PC-9 (cell line): ENCODE measurements at regions not wholly inside any gene's neighbourhood (a gene's known extent, or its start where the extent isn't known, plus 50 kb on each side); places are given as distances from the start of the nearest gene placed in this dataset.

ENCODE experiments used
- BruUV-seq: library from RNA; stranded (reverse); fragments of 400-500 nt; replicated peaks from 2 replicates; lab custom pipeline; 2021; lab: Mats Ljungman, UMichigan
- CTCF ChIA-PET: fragments of 300-600 bp; sonication (Branson Sonifier 250); formaldehyde crosslinking; loops from one replicate; lab custom pipeline; 2022; ENCODE audit warnings: antibody characterized with exemption; lab: Charles Lee
- POLR2A ChIA-PET: fragments of 300-600 bp; sonication (Branson Sonifier 250); formaldehyde crosslinking; loops from one replicate; lab custom pipeline; 2022; ENCODE audit warnings: antibody characterized with exemption; ENCODE audit not compliant: unreplicated experiment; lab: Charles Lee
- DNase-seq, 2 experiments: peaks; one replicate each; pipeline versions ENCODE4 v3.0.0 to v3.0.0-alpha.2; 2015 to 2022; ENCODE audit warnings: mixed read lengths in 1 of 2
- H2AFZ ChIP-seq: fragments of 200-600 bp; sonication (generic); 2 replicates; pipeline ENCODE4 v1.8.1; 2017; ENCODE audit warnings: antibody characterized with exemption
- H3F3A ChIP-seq: fragments of 200-600 bp; sonication (generic); 2 replicates; pipeline ENCODE4 v1.8.1; 2017; ENCODE audit warnings: antibody characterized with exemption, mild to moderate bottlenecking, low read depth; ENCODE audit not compliant: insufficient read depth
- H3K27ac ChIP-seq: fragments of 200-600 bp; sonication (generic); 2 replicates; pipeline ENCODE4 v1.6.1; 2016; ENCODE audit warnings: mixed run types
- H3K27me3 ChIP-seq: fragments of 200-600 bp; sonication (generic); 2 replicates; pipeline ENCODE4 v1.6.1; 2016; ENCODE audit warnings: low read depth, mixed run types; ENCODE audit not compliant: insufficient read depth
- H3K36me3 ChIP-seq: fragments of 200-600 bp; sonication (generic); 2 replicates; pipeline ENCODE4 v1.6.1; 2016; ENCODE audit warnings: low read depth, mixed run types
- H3K4me1 ChIP-seq: fragments of 200-600 bp; sonication (generic); replicated peaks from 2 replicates; pipeline ENCODE4 v1.6.1; 2016; ENCODE audit warnings: mixed run types; ENCODE audit not compliant: insufficient read depth
- H3K4me2 ChIP-seq: fragments of 200-600 bp; sonication (generic); 2 replicates; pipeline ENCODE4 v1.6.1; 2017; ENCODE audit warnings: mixed run types
- H3K4me3 ChIP-seq: fragments of 200-600 bp; sonication (generic); 2 replicates; pipeline ENCODE4 v1.6.1; 2016; ENCODE audit warnings: mixed run types
- H3K79me2 ChIP-seq: fragments of 200-600 bp; sonication (generic); 2 replicates; pipeline ENCODE4 v1.6.1; 2017; ENCODE audit warnings: low read depth, mixed run types
- H3K9me2 ChIP-seq: fragments of 200-600 bp; sonication (generic); 2 replicates; pipeline ENCODE4 v1.8.1; 2017; ENCODE audit warnings: mild to moderate bottlenecking; ENCODE audit not compliant: insufficient read depth
- H3K9me3 ChIP-seq: fragments of 200-600 bp; sonication (generic); 2 replicates; pipeline ENCODE4 v1.8.1; 2016; ENCODE audit warnings: low read depth; ENCODE audit not compliant: insufficient read depth
- H4K20me1 ChIP-seq: fragments of 200-600 bp; sonication (generic); 2 replicates; pipeline ENCODE4 v1.8.1; 2017; ENCODE audit not compliant: insufficient read depth
- CTCF ChIP-seq: fragments of 200-600 bp; sonication (generic); conservative IDR thresholded peaks from 2 replicates; pipeline ENCODE4 v1.6.1; 2017; ENCODE audit warnings: mixed run types, antibody characterized with exemption, mild to moderate bottlenecking, moderate library complexity
- EZH2 ChIP-seq: fragments of 200-600 bp; sonication (generic); IDR thresholded peaks from 2 replicates; pipeline ENCODE4 v1.8.0; 2017; ENCODE audit warnings: antibody characterized with exemption, low read depth
- intact Hi-C: fragments of 100-400 bp; cut with micrococcal nuclease; formaldehyde crosslinking; loops from one replicate; pipeline ENCODE4 v1.10.0; 2022; ENCODE audit not compliant: unreplicated experiment

DNA sequence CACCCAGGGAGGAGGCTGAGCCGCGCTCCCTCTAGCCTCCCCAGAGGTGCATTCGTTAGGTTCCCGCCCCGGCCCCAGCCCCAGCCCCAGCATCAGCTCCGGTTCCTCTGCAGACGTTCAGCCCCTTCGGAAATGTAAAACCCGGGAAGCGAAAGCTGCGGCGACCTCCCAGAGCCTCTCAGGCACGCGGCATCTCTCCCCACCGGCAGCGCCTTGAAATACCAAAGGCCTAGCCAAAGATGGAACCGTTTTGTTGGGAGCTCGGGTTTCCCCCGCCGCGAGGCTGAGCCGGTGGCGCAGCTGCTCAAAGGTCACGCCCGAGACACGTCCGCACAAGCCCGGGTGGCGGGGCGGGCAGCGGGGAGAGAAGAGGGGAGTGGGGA is 77.8 kb upstream of the HES1 start:
- intact Hi-C loops = no loop called here
- POLR2A ChIA-PET = interaction anchor here (0.6 kb wide), 2 partner anchors 55 to 958 kb away, joined by 11 to 14 read pairs; no protein-coding TSS in a partner anchor

DNA sequence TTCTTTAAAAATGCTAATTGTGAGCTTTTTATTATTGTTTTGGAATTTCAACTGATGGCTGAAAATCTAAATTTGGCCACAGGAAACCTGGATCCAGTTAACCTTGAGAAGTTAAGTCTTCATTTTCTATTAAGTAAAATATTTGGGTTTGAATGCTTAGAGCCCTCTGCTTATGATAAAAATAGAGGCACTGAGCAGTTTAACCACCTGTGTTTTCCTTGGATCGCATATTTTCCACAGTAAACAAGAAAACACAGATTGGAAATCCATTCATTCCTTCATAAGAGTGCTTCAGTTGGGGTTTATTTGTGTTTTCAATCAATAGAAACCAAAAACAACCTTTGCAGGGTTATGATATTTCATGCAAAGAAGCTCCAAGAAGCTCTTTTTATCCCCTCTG is 77.2 kb upstream of the HES1 start:
- TF ChIP-seq EZH2 = no peak
- no peak for TF ChIP-seq CTCF
- Histone ChIP-seq H3K9me2 (no peaks in the 10 kb centered on the region), H3K4me1 (peaks cover 12% of the 10 kb centered on the region), H3K4me3 (no peak overlapping the region), H3K36me3 (no peaks in the 10 kb centered on the region), H3K27ac (no peak overlapping the region), H4K20me1 (no peaks in the 10 kb centered on the region), H2AFZ (no peak overlapping the region), H3K4me2 (no peak overlapping the region), H3F3A (peaks cover 8% of the 10 kb centered on the region), H3K27me3 (no peaks in the 10 kb centered on the region), H3K79me2 (no peaks in the 10 kb centered on the region), H3K9me3 (no peaks in the 10 kb centered on the region)
- DNase-seq = no peak
- ChIA-PET POLR2A (interaction anchor here (0.6 kb wide), 2 partner anchors 55 to 957 kb away, joined by 11 to 14 read pairs; no protein-coding TSS in a partner anchor), CTCF (interaction anchor here (0.6 to 0.9 kb wide), 3 partner anchors 37 to 519 kb away, joined by 4 to 6 read pairs (median 4); no protein-coding TSS in a partner anchor)
- no TSS peak for BruUV-seq
- intact Hi-C loops = no loop called here

More for the DNA sequence above, 77.8 kb upstream of the HES1 start:
- Histone ChIP-seq H3K36me3 (no peaks in the 10 kb centered on the region), H3K4me1 (peaks cover 12% of the 10 kb centered on the region), H3K79me2 (no peaks in the 10 kb centered on the region), H4K20me1 (no peaks in the 10 kb centered on the region), H3K9me3 (no peaks in the 10 kb centered on the region), H3K27me3 (no peaks in the 10 kb centered on the region), H2AFZ (no peak overlapping the region), H3K27ac (no peak overlapping the region), H3K9me2 (no peaks in the 10 kb centered on the region), H3K4me2 (no peak overlapping the region), H3F3A (peaks cover 8% of the 10 kb centered on the region), H3K4me3 (no peak overlapping the region)
- DNase-seq = peak in 1 of 2 experiments; percentile 41
- no peak for TF ChIP-seq EZH2
- TF ChIP-seq CTCF = no peak
- CTCF ChIA-PET = interaction anchor here (0.6 to 0.9 kb wide), 3 partner anchors 37 to 519 kb away, joined by 4 to 6 read pairs (median 4); no protein-coding TSS in a partner anchor
- BruUV-seq = no TSS peak

- Histone ChIP-seq H4K20me1 (no peaks in the 10 kb centered on the region), H2AFZ (no peak overlapping the region), H3K27ac (no peak overlapping the region), H3K36me3 (no peaks in the 10 kb centered on the region), H3K4me3 (no peak overlapping the region), H3K9me3 (no peaks in the 10 kb centered on the region), H3F3A (peaks cover 8% of the 10 kb centered on the region), H3K4me2 (no peak overlapping the region), H3K27me3 (no peaks in the 10 kb centered on the region), H3K4me1 (peaks cover 8% of the 10 kb centered on the region), H3K9me2 (no peaks in the 10 kb centered on the region), H3K79me2 (no peaks in the 10 kb centered on the region)
- TF ChIP-seq CTCF (no peak), EZH2 (no peak)
- BruUV-seq = no TSS peak
- DNase-seq = no peak
- CTCF ChIA-PET = no interaction called here
- POLR2A ChIA-PET = interaction anchor here (0.6 kb wide), 1 partner anchor 192 kb away, joined by 4 read pairs; no protein-coding TSS in a partner anchor
- intact Hi-C loops = no loop called here
These were observed 74.4 kb upstream of the HES1 start for GRCh38 chr3:194061421-194062030.
